Naive thymus-derived CD4-positive, alpha-beta T cell (primary cell): ENCODE measurements at regions not wholly inside any gene's neighbourhood (a gene's known extent, or its start where the extent isn't known, plus 50 kb on each side); places are given as distances from the start of the nearest gene placed in this dataset.

Experiments
- ATAC-seq: fragments of 150-1000 bp; cut with Tn5 transposase; 2 replicates; pipeline ENCODE4 v1.10.0; 2021; ENCODE audit warnings: mild to moderate bottlenecking, moderate library complexity
- CTCF ChIA-PET: fragments of 350-600 bp; sonication (Branson Sonifier 250); formaldehyde crosslinking; loops from one replicate; lab custom pipeline; 2021; ENCODE audit warnings: antibody characterized with exemption; lab: Charles Lee
- POLR2A ChIA-PET: fragments of 350-600 bp; sonication (Branson Sonifier 250); formaldehyde crosslinking; loops from one replicate; lab custom pipeline; 2021; ENCODE audit warnings: antibody characterized with exemption, inconsistent platforms; lab: Charles Lee
- DNase-seq, 9 donors: peaks; one replicate each; pipeline versions ENCODE4 v3.0.0 to v3.0.0-alpha.2; 2020 to 2022; ENCODE audit warnings: mixed read lengths in 1 of 9
- H3K27ac ChIP-seq: one replicate; pipeline ENCODE4 v1.7.0; 2013; ENCODE audit warnings: mild to moderate bottlenecking, low read depth, low read length, moderate library complexity
- H3K27me3 ChIP-seq, 2 donors: one replicate each; pipeline ENCODE4 v1.7.0; 2013; ENCODE audit warnings: low read length in 2 of 2, mild to moderate bottlenecking in 2 of 2, moderate library complexity in 2 of 2; ENCODE audit not compliant: control insufficient read depth in 2 of 2, insufficient read depth in 2 of 2
- H3K36me3 ChIP-seq, 3 experiments: 1 replicate in 2 of 3; 2 replicates in 1 of 3; pipeline ENCODE4 v1.7.0; 2013; ENCODE audit warnings: low read length in 3 of 3, mild to moderate bottlenecking in 3 of 3, moderate library complexity in 1 of 3; ENCODE audit not compliant: insufficient read depth in 3 of 3, control insufficient read depth in 2 of 3
- H3K4me1 ChIP-seq, 2 donors: one replicate each; pipeline ENCODE4 v1.7.0; 2013; ENCODE audit warnings: low read length in 2 of 2, mild to moderate bottlenecking in 2 of 2, moderate library complexity in 1 of 2; ENCODE audit not compliant: control insufficient read depth in 2 of 2, insufficient read depth in 2 of 2
- H3K4me3 ChIP-seq: 2 replicates; pipeline ENCODE4 v1.7.0; 2013; ENCODE audit warnings: mild to moderate bottlenecking, low read length
- H3K9me3 ChIP-seq, 3 experiments: 1 replicate in 2 of 3; 2 replicates in 1 of 3; pipeline ENCODE4 v1.7.0; 2013; ENCODE audit warnings: low read length in 3 of 3; ENCODE audit not compliant: control insufficient read depth in 2 of 3
- H3K27ac Mint-ChIP-seq, 9 donors: one replicate each; pipeline ENCODE4 v1.8.0; 2020 to 2022; ENCODE audit warnings: mixed read lengths in 9 of 9, mild to moderate bottlenecking in 8 of 9, moderate library complexity in 5 of 9, inconsistent platforms in 2 of 9
- H3K27me3 Mint-ChIP-seq, 5 donors: one replicate each; pipeline ENCODE4 v1.8.0; 2021 to 2022; ENCODE audit warnings: mixed read lengths in 5 of 5, mild to moderate bottlenecking in 1 of 5
- H3K36me3 Mint-ChIP-seq, 5 donors: one replicate each; pipeline ENCODE4 v1.8.0; 2020 to 2022; ENCODE audit warnings: mixed read lengths in 5 of 5, mild to moderate bottlenecking in 3 of 5, inconsistent platforms in 1 of 5
- H3K4me1 Mint-ChIP-seq, 7 donors: one replicate each; pipeline ENCODE4 v1.8.0; 2020 to 2022; ENCODE audit warnings: mixed read lengths in 7 of 7, mild to moderate bottlenecking in 3 of 7, inconsistent platforms in 1 of 7
- H3K4me3 Mint-ChIP-seq, 10 donors: one replicate each; pipeline ENCODE4 v1.8.0; 2020 to 2022; ENCODE audit warnings: mild to moderate bottlenecking in 10 of 10, mixed read lengths in 10 of 10, moderate library complexity in 6 of 10, inconsistent platforms in 2 of 10
- H3K9me3 Mint-ChIP-seq, 11 donors: one replicate each; pipeline ENCODE4 v1.8.0; 2020 to 2022; ENCODE audit warnings: mixed read lengths in 11 of 11, mild to moderate bottlenecking in 4 of 11, inconsistent platforms in 1 of 11, moderate library complexity in 1 of 11
- intact Hi-C, 2 donors: fragments of 100-400 bp; cut with micrococcal nuclease; formaldehyde crosslinking; loops; one replicate each; pipeline ENCODE4 v1.15.1; 2023

DNA sequence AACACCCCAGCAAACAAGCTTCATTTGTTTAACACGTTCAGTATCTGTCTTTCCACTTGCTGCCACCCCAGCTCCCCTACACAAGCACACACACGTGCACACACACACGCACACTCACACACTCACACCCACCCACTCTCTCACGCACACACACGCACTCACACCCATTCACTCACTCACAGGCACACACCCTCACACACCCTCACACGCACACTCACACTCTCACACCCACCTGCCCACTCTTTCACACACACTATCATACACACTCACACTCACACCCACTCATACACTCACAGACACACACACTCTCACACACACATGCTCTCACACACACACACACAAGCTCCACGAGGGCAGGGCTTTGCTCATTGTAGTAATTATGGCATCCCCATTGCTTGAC, 378.8 kb upstream of the SULF2 start:
- H3K36me3 ChIP-seq, result no peaks in the 10 kb centered on the region
- ChIA-PET POLR2A (no interaction called here), CTCF (no interaction called here)
- no peaks in the 10 kb centered on the region for H3K4me1 ChIP-seq
- no peak overlapping the region for H3K4me3 ChIP-seq
- ATAC-seq (no peak), DNase-seq (no peak)
- no peak overlapping the region for H3K27ac ChIP-seq
- intact Hi-C loops, result no loop called here
- no peaks in the 10 kb centered on the region for H3K9me3 ChIP-seq
- H3K36me3 Mint-ChIP-seq, result no peaks in the 10 kb centered on the region
- no peak overlapping the region for H3K27ac Mint-ChIP-seq
- H3K27me3 Mint-ChIP-seq, result peaks cover 0 to 25% (median 4%) of the 10 kb centered on the region in 5 donors
- H3K9me3 Mint-ChIP-seq, result peaks cover 0 to 4% (median 0%) of the 10 kb centered on the region in 11 donors
- no peaks in the 10 kb centered on the region for H3K4me1 Mint-ChIP-seq
- no peak overlapping the region for H3K4me3 Mint-ChIP-seq
- no peaks in the 10 kb centered on the region for H3K27me3 ChIP-seq

DNA sequence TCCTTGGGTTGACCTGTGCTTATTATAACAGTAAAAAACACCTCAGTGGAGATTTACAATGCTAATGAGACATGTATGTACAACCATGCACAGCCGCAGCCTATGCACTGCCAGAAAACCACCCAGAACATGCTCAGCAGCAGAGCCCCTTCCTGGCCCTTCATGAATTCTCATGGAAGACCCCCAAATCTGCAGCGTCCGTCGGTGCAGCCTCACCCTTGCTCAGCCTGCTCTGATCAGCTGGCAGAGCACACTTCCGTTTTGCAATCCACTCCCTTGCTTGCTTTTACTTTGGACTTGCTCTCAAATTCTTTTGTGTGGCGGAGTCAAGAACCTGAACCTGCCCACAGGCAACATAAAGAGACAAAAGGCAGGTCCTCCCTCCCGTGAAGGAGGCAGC, 378.2 kb upstream of the SULF2 start:
- ChIA-PET POLR2A (no interaction called here), CTCF (no interaction called here)
- Mint-ChIP-seq H3K27me3 (peaks cover 0 to 25% (median 4%) of the 10 kb centered on the region in 5 donors), H3K27ac (no peak overlapping the region), H3K4me3 (no peak overlapping the region), H3K9me3 (peaks cover 0 to 4% (median 0%) of the 10 kb centered on the region in 11 donors), H3K4me1 (no peaks in the 10 kb centered on the region), H3K36me3 (no peaks in the 10 kb centered on the region)
- H3K27me3 ChIP-seq, result no peaks in the 10 kb centered on the region
- no peak for ATAC-seq
- H3K4me3 ChIP-seq, result no peak overlapping the region
- no peaks in the 10 kb centered on the region for H3K9me3 ChIP-seq
- intact Hi-C loops, result no loop called here
- no peak for DNase-seq
- no peaks in the 10 kb centered on the region for H3K4me1 ChIP-seq
- H3K36me3 ChIP-seq, result no peaks in the 10 kb centered on the region
- no peak overlapping the region for H3K27ac ChIP-seq

DNA sequence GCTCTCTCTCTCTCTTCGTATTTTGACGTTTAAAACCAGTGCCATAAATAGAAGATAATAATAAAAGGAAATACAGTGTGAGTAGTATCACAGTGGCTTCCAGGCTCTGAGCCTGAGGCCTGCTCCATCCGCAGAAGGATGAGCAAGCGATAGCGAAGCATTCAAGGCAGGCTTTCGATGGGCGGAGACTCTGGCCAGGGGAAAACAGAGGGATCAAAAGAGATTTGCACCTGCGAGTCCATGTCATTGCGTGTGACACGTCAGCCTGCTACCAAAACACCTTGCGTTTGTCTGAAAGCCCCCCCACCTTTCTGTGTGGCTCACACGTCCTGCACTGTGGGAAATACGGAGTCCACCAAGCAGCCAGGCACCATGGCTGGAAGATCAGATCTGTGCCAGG, 377.3 kb upstream of the SULF2 start:
- no peak for ATAC-seq
- DNase-seq, result no peak
- H3K4me1 ChIP-seq, result no peaks in the 10 kb centered on the region
- H3K27ac ChIP-seq, result no peak overlapping the region
- Mint-ChIP-seq H3K4me3 (no peak overlapping the region), H3K4me1 (peaks cover 0 to 1% (median 0%) of the 10 kb centered on the region in 7 donors), H3K27ac (no peak overlapping the region), H3K27me3 (peaks cover 0 to 27% (median 8%) of the 10 kb centered on the region in 5 donors), H3K36me3 (no peaks in the 10 kb centered on the region), H3K9me3 (peaks cover 0 to 4% (median 0%) of the 10 kb centered on the region in 11 donors)
- intact Hi-C loops, result no loop called here
- no peaks in the 10 kb centered on the region for H3K9me3 ChIP-seq
- H3K36me3 ChIP-seq, result no peaks in the 10 kb centered on the region
- H3K27me3 ChIP-seq, result no peaks in the 10 kb centered on the region
- CTCF ChIA-PET, result no interaction called here
- no peak overlapping the region for H3K4me3 ChIP-seq
- POLR2A ChIA-PET, result no interaction called here

DNA sequence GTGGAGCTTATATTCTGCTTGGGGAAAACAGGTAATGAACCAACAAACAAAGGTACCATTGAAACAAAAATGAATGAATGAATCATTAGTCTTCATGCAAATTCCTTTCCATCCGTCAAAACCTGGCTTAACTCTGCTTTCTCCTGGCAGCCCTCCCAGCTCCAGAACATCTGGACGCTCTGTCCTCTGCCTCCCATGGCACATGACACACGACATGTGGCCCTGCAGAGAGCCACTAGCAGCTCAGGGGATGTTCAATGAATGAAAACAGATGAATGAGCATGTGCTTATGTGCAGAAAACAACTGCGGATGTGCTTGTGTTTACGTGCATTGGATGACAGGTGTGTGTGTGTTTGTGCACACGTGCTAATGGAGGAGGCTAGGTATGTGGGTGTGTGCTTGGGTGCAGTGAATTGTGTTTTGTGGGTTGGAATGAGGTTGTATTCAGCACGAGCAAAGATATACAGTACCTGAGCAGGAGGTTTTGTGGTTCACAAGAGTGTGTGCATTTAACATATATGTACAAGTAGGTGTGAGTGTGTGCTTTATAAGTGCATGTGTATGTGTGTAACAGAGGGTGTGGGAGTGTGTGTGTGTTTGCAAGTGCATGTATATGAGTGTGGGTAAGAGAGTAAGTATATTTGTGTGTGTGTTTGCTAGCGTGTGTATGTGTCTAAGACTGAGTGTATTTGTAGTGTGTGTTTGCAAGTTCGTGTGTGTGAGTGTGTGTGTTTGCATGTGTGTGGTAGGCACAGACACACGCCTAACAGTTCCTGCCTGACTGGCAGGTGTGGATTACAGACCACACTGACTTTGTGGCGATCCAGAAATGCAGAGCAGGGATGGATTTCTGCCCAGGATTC, 374.1 kb upstream of the SULF2 start:
- DNase-seq (no peak), ATAC-seq (no peak)
- POLR2A ChIA-PET, result no interaction called here
- Mint-ChIP-seq H3K27ac (no peak overlapping the region), H3K27me3 (peaks cover 5 to 47% (median 12%) of the 10 kb centered on the region in 5 donors), H3K36me3 (peaks cover 0 to 4% (median 0%) of the 10 kb centered on the region in 5 donors), H3K9me3 (peaks cover 0 to 18% (median 5%) of the 10 kb centered on the region in 11 donors), H3K4me1 (peaks cover 0 to 3% (median 0%) of the 10 kb centered on the region in 7 donors), H3K4me3 (no peak overlapping the region)
- no peak overlapping the region for H3K27ac ChIP-seq
- H3K36me3 ChIP-seq, result no peaks in the 10 kb centered on the region
- H3K4me1 ChIP-seq, result no peaks in the 10 kb centered on the region
- intact Hi-C loops, result no loop called here
- H3K4me3 ChIP-seq, result no peak overlapping the region
- no peaks in the 10 kb centered on the region for H3K27me3 ChIP-seq
- CTCF ChIA-PET, result no interaction called here
- peaks cover 0 to 5% (median 0%) of the 10 kb centered on the region in 3 experiments for H3K9me3 ChIP-seq

DNA sequence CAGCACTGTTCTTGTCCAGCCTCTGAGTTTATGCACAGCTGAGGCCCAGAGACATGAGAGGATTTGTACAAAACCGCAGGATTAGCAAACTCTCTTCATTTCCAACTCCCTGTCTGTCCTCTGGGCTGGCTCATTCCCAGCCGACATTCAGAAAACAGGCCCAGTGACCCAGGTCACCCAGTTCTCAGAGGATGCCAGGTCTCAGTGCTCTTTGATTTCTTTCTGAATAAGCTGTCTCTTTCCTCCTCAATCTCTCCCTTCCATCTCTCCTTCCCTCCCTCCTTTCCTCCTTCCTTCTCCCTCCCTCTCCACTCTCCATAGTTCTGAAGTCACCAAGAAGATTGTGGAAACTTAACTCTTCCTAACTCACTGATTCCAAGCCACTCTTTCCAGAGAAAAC, 372.7 kb upstream of the SULF2 start:
- intact Hi-C loops, result no loop called here
- Mint-ChIP-seq H3K4me3 (no peak overlapping the region), H3K36me3 (peaks cover 0 to 4% (median 0%) of the 10 kb centered on the region in 5 donors), H3K4me1 (peaks cover 0 to 3% (median 0%) of the 10 kb centered on the region in 7 donors), H3K27me3 (peaks cover 5 to 53% (median 12%) of the 10 kb centered on the region in 5 donors), H3K9me3 (peaks cover 0 to 18% (median 4%) of the 10 kb centered on the region in 11 donors), H3K27ac (no peak overlapping the region)
- Histone ChIP-seq H3K4me1 (no peaks in the 10 kb centered on the region), H3K27ac (no peak overlapping the region), H3K36me3 (no peaks in the 10 kb centered on the region), H3K27me3 (no peaks in the 10 kb centered on the region), H3K9me3 (peaks cover 0 to 5% (median 0%) of the 10 kb centered on the region in 3 experiments), H3K4me3 (no peak overlapping the region)
- POLR2A ChIA-PET, result no interaction called here
- CTCF ChIA-PET, result no interaction called here
- ATAC-seq (no peak), DNase-seq (no peak)

DNA sequence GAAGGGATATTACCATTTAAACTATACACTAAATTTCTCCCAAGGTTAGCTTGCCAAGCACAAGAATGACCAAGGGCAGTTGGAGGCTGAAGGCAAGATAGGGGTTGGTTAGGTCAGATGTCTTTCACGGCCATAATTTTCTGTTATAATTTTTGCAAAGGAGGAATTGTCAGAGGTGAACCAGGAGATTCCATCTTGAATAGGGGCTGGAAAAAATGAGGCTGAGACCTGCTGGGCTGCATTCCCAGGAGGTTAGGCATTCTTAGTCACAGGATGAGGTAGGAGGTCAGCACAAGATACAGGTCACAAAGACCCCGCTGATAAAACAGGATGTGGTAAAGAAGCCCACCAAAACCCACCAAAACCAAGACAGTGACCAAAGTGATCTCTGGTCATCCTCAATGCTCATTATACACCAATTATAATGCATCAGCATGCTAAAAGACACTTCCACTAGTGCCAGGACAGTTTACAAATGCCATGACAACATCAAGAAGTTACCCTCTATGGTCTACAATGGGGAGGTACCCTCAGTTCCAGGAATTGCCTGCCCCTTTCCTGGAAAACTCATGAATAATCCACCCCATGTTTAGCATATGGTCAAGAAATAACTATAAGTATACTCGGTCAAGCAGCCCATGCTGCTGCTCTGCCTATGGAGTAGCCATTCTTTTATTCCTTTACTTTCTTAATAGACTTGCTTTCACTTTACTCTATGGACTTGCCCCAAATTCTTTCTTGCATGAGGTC, 371.8 kb upstream of the SULF2 start:
- no peak overlapping the region for H3K4me3 Mint-ChIP-seq

More for the DNA sequence above, 371.8 kb upstream of the SULF2 start:
- no peak overlapping the region for H3K4me3 ChIP-seq
- H3K4me1 ChIP-seq, result no peaks in the 10 kb centered on the region
- CTCF ChIA-PET, result no interaction called here
- H3K36me3 Mint-ChIP-seq, result peaks cover 0 to 4% (median 0%) of the 10 kb centered on the region in 5 donors
- H3K27me3 Mint-ChIP-seq, result peaks cover 5 to 48% (median 12%) of the 10 kb centered on the region in 5 donors
- peaks cover 0 to 3% (median 0%) of the 10 kb centered on the region in 7 donors for H3K4me1 Mint-ChIP-seq
- ATAC-seq (no peak), DNase-seq (no peak)
- H3K9me3 Mint-ChIP-seq, result peaks cover 0 to 18% (median 4%) of the 10 kb centered on the region in 11 donors
- peaks cover 0 to 5% (median 0%) of the 10 kb centered on the region in 3 experiments for H3K9me3 ChIP-seq
- H3K27ac ChIP-seq, result no peak overlapping the region
- POLR2A ChIA-PET, result no interaction called here
- intact Hi-C loops, result no loop called here
- H3K27me3 ChIP-seq, result no peaks in the 10 kb centered on the region
- H3K36me3 ChIP-seq, result no peaks in the 10 kb centered on the region
- H3K27ac Mint-ChIP-seq, result no peak overlapping the region
